HG03439 (cell line): ENCODE measurements at regions not wholly inside any gene's neighbourhood (a gene's known extent, or its start where the extent isn't known, plus 50 kb on each side); places are given as distances from the start of the nearest gene placed in this dataset.

Experiments
- ATAC-seq: cut with Tn5 transposase; IDR thresholded peaks from one replicate; pipeline ENCODE4 v1.9.1; 2021; ENCODE audit warnings: mild to moderate bottlenecking, moderate library complexity; ENCODE audit not compliant: unreplicated experiment

DNA sequence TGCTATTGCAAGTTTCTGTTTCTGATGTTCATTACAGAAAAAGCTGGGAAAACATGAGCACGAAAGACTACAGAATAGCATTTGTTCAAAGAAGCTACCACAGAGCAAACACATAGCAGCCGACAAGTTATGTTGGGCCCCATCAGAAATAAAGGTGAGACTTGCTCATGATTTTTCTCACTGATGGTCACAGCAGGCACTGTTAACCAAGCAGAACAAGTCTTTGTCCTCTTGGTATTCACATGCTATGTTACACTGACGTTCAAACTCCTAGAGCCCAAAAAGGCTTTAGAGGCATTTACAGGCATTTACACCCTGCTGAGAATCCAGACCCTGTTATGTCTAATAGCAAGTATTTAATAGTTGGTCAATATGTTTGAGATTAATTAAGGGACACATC lies 235.0 kb upstream of the HNMT start:
- no peak for ATAC-seq

- no peak for ATAC-seq
Observed at GRCh38 chr2:137737559-137737958, 226.7 kb upstream of the HNMT start.

GRCh38 chr2:137741784-137742362 lies 222.4 kb upstream of the HNMT start:
- ATAC-seq = no peak

DNA sequence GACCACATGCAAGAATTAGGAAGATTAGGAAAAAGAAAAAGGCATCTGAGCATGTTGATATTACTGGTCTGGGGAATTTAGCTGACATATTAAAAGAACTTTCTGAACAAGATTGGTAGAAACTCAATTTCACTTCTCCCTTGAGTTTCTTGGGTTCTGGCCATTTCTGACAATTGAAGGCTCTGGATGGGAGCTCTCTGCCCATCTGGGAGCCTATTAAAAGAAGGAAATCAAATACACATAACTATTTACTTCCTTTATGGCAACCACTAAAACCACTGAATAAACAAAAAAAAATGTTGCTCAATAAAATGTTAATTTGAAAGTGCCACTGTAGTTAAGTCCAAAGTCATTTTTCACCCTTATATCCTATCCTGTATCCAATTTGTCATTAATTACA lies 216.8 kb upstream of the HNMT start:
- no peak for ATAC-seq

DNA sequence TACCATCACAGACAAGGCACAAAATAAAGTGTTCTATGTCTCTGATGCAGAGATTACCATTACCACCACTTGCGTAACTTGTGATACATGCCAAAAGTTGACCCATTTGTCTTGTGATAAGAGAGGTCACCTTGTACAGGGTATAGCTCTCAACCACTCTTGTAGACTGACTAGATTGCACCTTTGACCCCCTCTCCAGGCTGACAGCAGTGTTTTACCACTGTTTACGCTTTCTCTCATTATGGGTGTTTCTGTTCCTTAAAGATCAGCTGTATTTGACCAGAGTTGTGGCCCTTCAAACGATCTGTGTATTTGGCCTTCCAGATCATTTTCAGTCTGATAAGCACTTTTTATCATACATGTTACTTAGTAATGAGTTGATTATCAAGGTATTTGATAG lies 215.7 kb upstream of the HNMT start:
- no peak for ATAC-seq

GRCh38 chr2:137764646-137765045 lies 199.6 kb upstream of the HNMT start:
- ATAC-seq = no peak

DNA sequence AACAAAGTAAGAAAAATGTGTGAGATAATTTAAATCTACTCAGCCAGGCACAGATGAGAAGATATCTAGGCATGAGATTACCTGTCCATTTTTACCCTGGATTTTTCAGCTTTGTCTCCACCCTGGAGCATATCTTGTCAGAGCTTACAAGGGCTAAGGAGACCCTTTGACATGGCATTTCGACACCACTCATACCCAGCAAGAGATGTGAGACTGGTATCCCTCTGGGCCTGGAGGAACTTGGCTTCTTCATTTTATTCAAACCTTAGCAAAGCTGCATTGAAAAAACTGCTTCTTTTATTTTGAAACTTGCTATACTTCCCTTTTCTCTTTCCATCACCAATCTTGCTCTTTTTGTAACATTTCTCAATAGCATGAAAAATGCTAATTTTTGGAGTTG lies 194.9 kb upstream of the HNMT start:
- no peak for ATAC-seq

DNA sequence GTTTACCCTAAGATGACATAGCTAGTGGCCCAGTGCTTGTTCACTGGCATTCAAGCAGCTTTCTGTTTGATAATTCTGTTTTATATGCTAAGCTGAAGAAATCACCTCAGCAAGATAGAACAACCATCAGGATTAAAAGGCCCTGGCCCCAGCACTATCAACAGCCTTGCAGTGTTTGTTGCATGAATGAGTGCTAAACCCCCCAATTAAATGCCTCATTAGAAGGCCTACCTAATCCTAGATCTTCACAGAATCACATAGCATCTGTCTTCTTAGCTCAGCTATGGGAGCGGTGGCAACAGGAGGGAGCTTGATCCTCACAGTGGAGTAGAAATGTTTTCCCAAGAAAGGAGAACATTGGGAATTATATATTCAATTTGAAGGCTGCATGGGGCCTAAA lies 194.1 kb upstream of the HNMT start:
- no peak for ATAC-seq

GRCh38 chr2:137771064-137771463 lies 193.2 kb upstream of the HNMT start:
- ATAC-seq = no peak

DNA sequence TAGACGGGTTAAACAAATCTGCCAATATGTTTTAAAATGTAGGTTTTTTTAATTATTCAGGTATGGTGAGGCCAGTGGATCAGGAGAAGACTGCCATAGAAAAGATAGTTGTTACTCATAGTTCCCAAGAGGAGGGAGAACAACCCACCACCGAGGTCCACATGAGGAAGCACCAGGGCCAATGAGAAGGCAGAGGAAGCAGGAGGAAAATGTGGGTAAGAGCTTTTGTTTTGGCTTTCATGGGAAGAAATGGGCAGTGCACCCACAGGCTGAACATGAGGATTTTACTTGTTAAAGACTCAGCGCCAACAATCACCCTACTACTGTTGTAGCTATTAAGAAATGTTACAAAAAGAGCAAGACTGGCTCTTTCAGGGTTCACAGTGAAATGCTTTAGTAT lies 191.8 kb upstream of the HNMT start:
- no peak for ATAC-seq

- no peak for ATAC-seq
Observed at GRCh38 chr2:137775529-137775928, 188.7 kb upstream of the HNMT start.

- no peak for ATAC-seq
Observed at GRCh38 chr2:137776697-137777096, 187.6 kb upstream of the HNMT start.

DNA sequence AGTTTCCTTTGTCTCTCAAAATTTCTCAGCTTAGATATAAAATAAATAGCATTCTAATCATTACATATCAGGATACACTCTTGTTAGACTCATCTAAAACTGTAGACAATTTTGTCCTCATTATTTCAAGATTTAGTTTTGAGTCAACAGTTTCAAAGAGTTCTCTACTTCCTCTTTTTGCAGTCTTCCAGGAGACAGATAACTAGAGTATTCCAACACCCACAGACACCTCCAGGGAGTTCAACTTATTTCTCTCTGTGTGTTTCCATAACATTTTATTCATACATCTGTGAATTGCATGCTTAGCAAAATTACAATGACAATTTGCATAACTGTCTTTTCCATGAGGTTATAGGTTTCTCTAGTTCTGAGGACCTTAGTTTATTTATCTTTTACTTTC lies 166.6 kb upstream of the HNMT start:
- ATAC-seq = peak; percentile 64

- ATAC-seq = no peak
Observed at GRCh38 chr2:137799600-137799999, 164.7 kb upstream of the HNMT start.

- no peak for ATAC-seq
Observed at GRCh38 chr2:137800386-137800785, 163.9 kb upstream of the HNMT start.

DNA sequence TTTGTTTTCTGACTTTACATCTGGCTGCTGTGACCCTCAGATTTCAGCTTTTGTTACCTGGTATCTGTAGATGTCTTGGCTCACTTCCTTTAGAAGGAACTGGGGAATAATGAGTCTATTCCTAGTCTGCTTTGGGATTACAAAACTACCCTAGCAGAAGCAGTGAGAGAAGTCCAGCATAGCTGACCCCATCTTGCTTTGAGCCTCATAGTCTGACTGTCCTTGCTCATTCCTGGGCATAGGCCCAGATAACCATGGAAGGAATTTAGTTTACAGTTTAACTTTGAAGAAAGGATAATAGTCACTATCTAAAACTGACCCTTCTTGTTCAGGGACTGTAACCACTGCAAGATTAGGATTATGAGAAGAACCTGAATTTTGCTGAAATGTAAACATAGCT lies 163.0 kb upstream of the HNMT start:
- no peak for ATAC-seq

DNA sequence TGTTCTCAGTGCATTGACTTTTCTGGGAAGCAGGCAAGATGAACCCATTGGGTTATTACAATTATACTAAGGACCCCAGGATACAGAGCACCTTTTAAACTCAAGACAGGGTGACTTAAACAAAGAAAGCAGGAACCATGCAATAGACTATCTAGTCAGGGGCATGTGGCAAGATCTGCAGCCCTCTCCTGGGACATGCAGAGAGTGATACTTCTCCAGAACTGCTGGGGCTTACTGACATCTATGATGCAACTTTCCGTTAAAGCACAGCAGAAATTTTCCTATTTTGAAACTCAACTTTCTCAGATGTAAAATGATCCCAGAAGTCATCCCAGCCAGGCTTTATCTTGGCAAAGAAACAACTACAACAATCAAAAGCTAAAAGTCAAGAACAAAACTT lies 162.2 kb upstream of the HNMT start:
- no peak for ATAC-seq

DNA sequence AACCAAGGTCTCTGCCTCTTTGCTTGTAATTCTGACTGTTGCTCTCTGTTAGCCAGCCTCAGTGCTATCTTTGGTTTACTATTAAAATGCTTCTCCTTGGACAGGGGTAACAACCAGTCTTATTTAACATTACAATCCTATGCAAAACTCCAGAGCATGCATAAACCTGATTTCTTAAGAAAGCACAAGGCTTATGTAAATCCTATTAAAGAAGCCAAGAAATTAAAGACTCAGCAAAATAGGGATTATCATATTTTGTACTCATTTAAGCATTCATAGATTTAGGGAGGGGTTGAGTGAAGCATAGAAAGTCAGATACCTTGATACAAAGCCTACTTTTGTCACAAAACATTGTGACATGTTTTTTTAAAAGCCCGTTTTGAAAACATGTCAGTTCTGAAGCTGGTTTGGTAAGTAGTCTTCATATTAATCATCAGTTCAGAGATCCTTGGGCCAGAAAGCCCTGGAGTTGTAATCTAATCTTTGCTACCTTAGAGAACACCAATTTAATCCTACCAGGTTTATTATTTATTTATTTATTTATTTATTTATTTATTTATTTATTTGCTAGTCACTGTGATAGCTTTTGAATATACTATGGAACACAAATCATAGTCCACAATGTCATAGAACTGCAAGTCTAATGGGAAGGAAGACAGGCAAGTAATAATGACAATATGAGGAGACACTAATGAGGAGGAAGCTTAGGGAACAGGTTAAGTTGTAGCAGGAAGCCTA lies 158.0 kb upstream of the HNMT start:
- no peak for ATAC-seq

DNA sequence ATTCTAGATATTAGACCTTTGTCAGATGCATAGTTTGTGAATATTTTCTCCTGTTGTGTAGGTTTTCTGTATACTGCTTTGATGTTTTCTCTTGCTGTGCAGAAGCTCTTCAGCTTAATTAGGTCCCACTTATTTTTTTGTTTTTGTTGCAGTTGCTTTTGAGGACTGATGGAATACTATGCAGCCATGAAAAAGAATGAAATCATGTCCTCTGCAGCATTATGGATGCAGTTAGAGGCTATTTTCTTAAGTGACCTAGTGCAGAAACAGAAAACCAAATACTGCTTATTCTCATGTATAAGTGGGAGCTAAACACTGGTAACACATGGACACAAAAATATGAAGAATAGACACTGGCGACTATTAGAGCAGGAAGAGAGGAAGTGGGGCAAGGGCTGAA lies 155.0 kb upstream of the HNMT start:
- no peak for ATAC-seq

DNA sequence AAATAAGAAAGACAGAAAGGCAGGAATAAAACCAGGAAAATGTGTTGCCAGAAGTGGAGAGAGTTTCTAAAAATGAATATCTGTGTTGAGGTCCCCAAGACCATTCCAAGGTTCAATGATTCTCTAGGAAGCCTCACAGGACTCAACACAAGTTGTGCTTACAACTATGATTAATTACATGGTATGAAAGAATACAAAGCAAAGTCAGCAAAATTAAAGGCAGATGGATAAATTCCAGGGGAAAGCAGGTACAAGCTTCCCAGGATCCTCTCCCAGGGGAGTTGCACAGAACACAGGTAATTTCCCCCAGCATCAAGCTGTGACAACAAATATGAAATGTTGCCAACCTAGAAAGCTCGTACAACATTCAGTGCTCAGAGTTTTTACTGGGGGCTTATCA lies 154.4 kb upstream of the HNMT start:
- ATAC-seq = no peak

- ATAC-seq = no peak
Observed at GRCh38 chr2:137812517-137812916, 151.8 kb upstream of the HNMT start.

GRCh38 chr2:137813176-137813575 lies 151.1 kb upstream of the HNMT start:
- ATAC-seq = no peak

DNA sequence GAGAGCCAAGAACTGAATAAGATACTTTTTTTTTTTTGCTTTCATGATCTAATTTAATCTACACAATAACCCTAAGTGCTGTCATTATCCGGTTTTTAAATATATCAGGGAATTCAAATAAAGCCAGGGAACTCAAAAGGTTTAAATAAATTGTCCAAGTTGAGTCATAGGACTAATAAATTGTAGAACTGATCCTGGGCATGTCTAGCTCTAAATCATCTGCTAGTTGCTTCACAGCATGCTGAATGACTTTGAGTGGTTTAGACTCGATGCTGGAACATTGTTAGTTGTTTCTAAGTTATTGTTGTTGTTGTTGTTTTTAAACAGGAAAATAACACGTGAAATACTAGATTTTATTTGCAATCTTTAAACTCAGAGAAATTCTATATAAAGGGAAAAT lies 147.2 kb upstream of the HNMT start:
- no peak for ATAC-seq
